ENCODE measurements at regions not wholly inside any gene's neighbourhood (a gene's known extent, or its start where the extent isn't known, plus 50 kb on each side); places are given as distances from the start of the nearest gene placed in this dataset.

GRCh38 chr17:13921841-13922776 is 147.2 kb upstream of the COX10 start:
- Histone ChIP-seq H3K4me3 (no peak overlapping the region), H3F3A (replicated peaks; ENCODE audit: low read depth) (no peaks in the 10 kb centered on the region), H3K36me3 (ENCODE audit: insufficient read depth) (no peaks in the 10 kb centered on the region), H2AFZ (peak overlapping the region; percentile 91; the same call in 1 of the 2 replicates), H3K9me2 (ENCODE audit: insufficient read depth) (no peaks in the 10 kb centered on the region), H4K20me1 (replicated peaks; ENCODE audit: insufficient read depth) (no peaks in the 10 kb centered on the region), H3K27me3 (ENCODE audit: insufficient read depth) (no peaks in the 10 kb centered on the region), H3K4me2 (peak overlapping the region; percentile 32; the same call in 1 of the 2 replicates), H3K79me2 (replicated peaks; ENCODE audit: insufficient read depth) (no peaks in the 10 kb centered on the region), H3K27ac (ENCODE audit: low read depth) (no peak overlapping the region), H3K4me1 (ENCODE audit: insufficient read depth) (0 out of 2 replicates have a peak, but pooled peaks cover 6% of the 10 kb centered on the region)
- Mint-ChIP-seq H3K27ac (peak overlapping the region; percentile 54), H3K9me3 (no peaks in the 10 kb centered on the region), H3K4me1 (peaks cover 18% of the 10 kb centered on the region), H3K27me3 (ENCODE audit: insufficient read depth, low read depth, poor library complexity) (peaks cover 14% of the 10 kb centered on the region), H3K36me3 (ENCODE audit: low read depth) (no peaks in the 10 kb centered on the region), H3K4me3 (no peak overlapping the region)
- TF ChIP-seq CREB1 (CRISPR knock-in tag; IDR thresholded peaks at IDR 0.05; ENCODE audit: low read depth), result no peak
- no peak for TF ChIP-seq STAT1 (IDR thresholded peaks at IDR 0.05; ENCODE audit: unreplicated experiment)
- TF ChIP-seq REST (IDR thresholded peaks at IDR 0.05; ENCODE audit: unreplicated experiment), result no peak
- TF ChIP-seq ETS1 (IDR thresholded peaks at IDR 0.05), result no peak
- no peak for TF ChIP-seq CTCF (conservative IDR thresholded peaks at IDR 0.05; ENCODE audit: low read depth in 2 of 2)
- no peak for TF ChIP-seq POLR2AphosphoS5 (IDR thresholded peaks at IDR 0.05; ENCODE audit: low read depth)
- no peak for TF ChIP-seq ZNF114 (CRISPR knock-in tag; IDR thresholded peaks at IDR 0.05)
- no peak for TF ChIP-seq JUNB (IDR thresholded peaks at IDR 0.05; ENCODE audit: unreplicated experiment)
- no peak for TF ChIP-seq NANOG (IDR thresholded peaks at IDR 0.05; ENCODE audit: borderline replicate concordance)
- TF ChIP-seq EZH2phosphoT487 (IDR thresholded peaks at IDR 0.05; ENCODE audit: unreplicated experiment), result no peak
- TF ChIP-seq EZH2 (IDR thresholded peaks at IDR 0.05; ENCODE audit: low read depth, unreplicated experiment), result no peak
- no peak for TF ChIP-seq ZNF462 (CRISPR knock-in tag; IDR thresholded peaks at IDR 0.05)
- no peak for TF ChIP-seq ZNF331 (CRISPR knock-in tag; IDR thresholded peaks at IDR 0.05; ENCODE audit: low read depth)
- ATAC-seq, result peak; percentile 75
- DNase-seq (ENCODE audit: low spot score), result peak; percentile 8

Measured in GM23338 (cell line).